ENCODE measurements at regions not wholly inside any gene's neighbourhood (a gene's known extent, or its start where the extent isn't known, plus 50 kb on each side); places are given as distances from the start of the nearest gene placed in this dataset.
"Not testable (repeated sequence)": the region's sequence is repeated elsewhere in the genome, so short reads cannot be mapped to it uniquely, and the experiment has no call there.

DNA sequence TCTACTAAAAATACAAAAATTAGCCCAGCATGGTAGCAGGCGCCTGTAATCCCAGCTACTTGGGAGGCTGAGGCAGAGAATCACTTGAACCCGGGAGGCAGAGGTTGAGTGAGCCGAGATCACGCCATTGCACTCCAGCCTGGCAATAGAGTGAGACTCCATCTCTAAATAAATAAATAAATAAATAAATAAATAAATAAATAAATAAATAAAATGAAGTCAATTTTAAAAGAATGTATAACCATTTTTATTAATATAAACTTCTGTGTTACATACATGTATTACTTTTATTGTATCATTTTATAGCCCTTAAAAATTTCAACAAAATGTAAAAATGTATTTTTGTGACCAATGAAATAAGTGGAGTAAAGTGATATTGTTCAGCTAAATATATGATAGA is 62.5 kb upstream of the S1PR1 start:
- TF ChIP-seq EZH2phosphoT487 (IDR thresholded peaks at IDR 0.05; ENCODE audit: insufficient read depth, low read depth); EZH2 (IDR thresholded peaks at IDR 0.05; ENCODE audit: insufficient read depth, poor library complexity, severe bottlenecking): not testable (repeated sequence)

Data from GM23248 (cell line).